ENCODE measurements at regions not wholly inside any gene's neighbourhood (a gene's known extent, or its start where the extent isn't known, plus 50 kb on each side); places are given as distances from the start of the nearest gene placed in this dataset.

- H3K27ac ChIP-seq (ENCODE audit: extremely low read depth, low read depth, low read length), result no peak overlapping the region
- ChIA-PET CTCF (no interaction called here), POLR2A (no interaction called here)
- H3K9me3 ChIP-seq (ENCODE audit: control insufficient read depth, insufficient read depth, low read depth, low read length), result no peaks in the 10 kb centered on the region
- H3K4me1 ChIP-seq (ENCODE audit: control insufficient read depth, insufficient read depth, low read length), result no peaks in the 10 kb centered on the region
- TF ChIP-seq ZNF549 (tag by site-specific recombination; IDR thresholded peaks at IDR 0.05), result no peak
- no peak for TF ChIP-seq ZEB2 (tag by site-specific recombination; IDR thresholded peaks at IDR 0.05)
- no peak for TF ChIP-seq ZNF423 (tag by site-specific recombination; IDR thresholded peaks at IDR 0.05)
- no peak for TF ChIP-seq ZNF354C (tag by site-specific recombination; IDR thresholded peaks at IDR 0.05; ENCODE audit: borderline replicate concordance, low read depth)
- TF ChIP-seq GFI1B (tag by site-specific recombination; IDR thresholded peaks at IDR 0.05), result no peak
- no peak for TF ChIP-seq ZBTB8A (tag by site-specific recombination; IDR thresholded peaks at IDR 0.05)
- no peak for TF ChIP-seq ZNF48 (tag by site-specific recombination; IDR thresholded peaks at IDR 0.05)
- no peak for TF ChIP-seq ZNF24 (tag by site-specific recombination; IDR thresholded peaks at IDR 0.05)
- TF ChIP-seq WT1 (tag by site-specific recombination; IDR thresholded peaks at IDR 0.05), result no peak
- TF ChIP-seq GLIS2 (tag by site-specific recombination; IDR thresholded peaks at IDR 0.05), result no peak
- no peak for TF ChIP-seq ZNF624 (tag by site-specific recombination; IDR thresholded peaks at IDR 0.05)
- H3K4me3 ChIP-seq (ENCODE audit: low read depth, low read length), result no peak overlapping the region
- no peaks in the 10 kb centered on the region for H3K36me3 ChIP-seq (ENCODE audit: control insufficient read depth in 2 of 2, insufficient read depth in 1 of 2, low read length in 2 of 2)
Measured at GRCh38 chr3:83655083-83655482, 1303.7 kb upstream of the CADM2 start.

- Histone ChIP-seq H3K27ac (ENCODE audit: extremely low read depth, low read depth, low read length) (no peak overlapping the region), H3K9me3 (ENCODE audit: control insufficient read depth, insufficient read depth, low read depth, low read length) (no peaks in the 10 kb centered on the region), H3K4me3 (ENCODE audit: low read depth, low read length) (no peak overlapping the region), H3K36me3 (ENCODE audit: control insufficient read depth in 2 of 2, insufficient read depth in 1 of 2, low read length in 2 of 2) (no peaks in the 10 kb centered on the region), H3K4me1 (ENCODE audit: control insufficient read depth, insufficient read depth, low read length) (no peaks in the 10 kb centered on the region)
- ChIA-PET CTCF (no interaction called here), POLR2A (no interaction called here)
- TF ChIP-seq ZNF561 (tag by site-specific recombination; IDR thresholded peaks at IDR 0.05; ENCODE audit: borderline replicate concordance), result no peak
- TF ChIP-seq, protein P1, sequence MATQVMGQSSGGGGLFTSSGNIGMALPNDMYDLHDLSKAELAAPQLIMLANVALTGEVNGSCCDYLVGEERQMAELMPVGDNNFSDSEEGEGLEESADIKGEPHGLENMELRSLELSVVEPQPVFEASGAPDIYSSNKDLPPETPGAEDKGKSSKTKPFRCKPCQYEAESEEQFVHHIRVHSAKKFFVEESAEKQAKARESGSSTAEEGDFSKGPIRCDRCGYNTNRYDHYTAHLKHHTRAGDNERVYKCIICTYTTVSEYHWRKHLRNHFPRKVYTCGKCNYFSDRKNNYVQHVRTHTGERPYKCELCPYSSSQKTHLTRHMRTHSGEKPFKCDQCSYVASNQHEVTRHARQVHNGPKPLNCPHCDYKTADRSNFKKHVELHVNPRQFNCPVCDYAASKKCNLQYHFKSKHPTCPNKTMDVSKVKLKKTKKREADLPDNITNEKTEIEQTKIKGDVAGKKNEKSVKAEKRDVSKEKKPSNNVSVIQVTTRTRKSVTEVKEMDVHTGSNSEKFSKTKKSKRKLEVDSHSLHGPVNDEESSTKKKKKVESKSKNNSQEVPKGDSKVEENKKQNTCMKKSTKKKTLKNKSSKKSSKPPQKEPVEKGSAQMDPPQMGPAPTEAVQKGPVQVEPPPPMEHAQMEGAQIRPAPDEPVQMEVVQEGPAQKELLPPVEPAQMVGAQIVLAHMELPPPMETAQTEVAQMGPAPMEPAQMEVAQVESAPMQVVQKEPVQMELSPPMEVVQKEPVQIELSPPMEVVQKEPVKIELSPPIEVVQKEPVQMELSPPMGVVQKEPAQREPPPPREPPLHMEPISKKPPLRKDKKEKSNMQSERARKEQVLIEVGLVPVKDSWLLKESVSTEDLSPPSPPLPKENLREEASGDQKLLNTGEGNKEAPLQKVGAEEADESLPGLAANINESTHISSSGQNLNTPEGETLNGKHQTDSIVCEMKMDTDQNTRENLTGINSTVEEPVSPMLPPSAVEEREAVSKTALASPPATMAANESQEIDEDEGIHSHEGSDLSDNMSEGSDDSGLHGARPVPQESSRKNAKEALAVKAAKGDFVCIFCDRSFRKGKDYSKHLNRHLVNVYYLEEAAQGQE (tag by site-specific recombination; IDR thresholded peaks at IDR 0.05), result no peak
Measured at GRCh38 chr3:83662381-83662960, 1296.3 kb upstream of the CADM2 start.

- CTCF ChIA-PET, result no interaction called here
- TF ChIP-seq, protein P2, sequence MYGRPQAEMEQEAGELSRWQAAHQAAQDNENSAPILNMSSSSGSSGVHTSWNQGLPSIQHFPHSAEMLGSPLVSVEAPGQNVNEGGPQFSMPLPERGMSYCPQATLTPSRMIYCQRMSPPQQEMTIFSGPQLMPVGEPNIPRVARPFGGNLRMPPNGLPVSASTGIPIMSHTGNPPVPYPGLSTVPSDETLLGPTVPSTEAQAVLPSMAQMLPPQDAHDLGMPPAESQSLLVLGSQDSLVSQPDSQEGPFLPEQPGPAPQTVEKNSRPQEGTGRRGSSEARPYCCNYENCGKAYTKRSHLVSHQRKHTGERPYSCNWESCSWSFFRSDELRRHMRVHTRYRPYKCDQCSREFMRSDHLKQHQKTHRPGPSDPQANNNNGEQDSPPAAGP (tag by site-specific recombination; IDR thresholded peaks at IDR 0.05), result no peak
- TF ChIP-seq, protein P3, sequence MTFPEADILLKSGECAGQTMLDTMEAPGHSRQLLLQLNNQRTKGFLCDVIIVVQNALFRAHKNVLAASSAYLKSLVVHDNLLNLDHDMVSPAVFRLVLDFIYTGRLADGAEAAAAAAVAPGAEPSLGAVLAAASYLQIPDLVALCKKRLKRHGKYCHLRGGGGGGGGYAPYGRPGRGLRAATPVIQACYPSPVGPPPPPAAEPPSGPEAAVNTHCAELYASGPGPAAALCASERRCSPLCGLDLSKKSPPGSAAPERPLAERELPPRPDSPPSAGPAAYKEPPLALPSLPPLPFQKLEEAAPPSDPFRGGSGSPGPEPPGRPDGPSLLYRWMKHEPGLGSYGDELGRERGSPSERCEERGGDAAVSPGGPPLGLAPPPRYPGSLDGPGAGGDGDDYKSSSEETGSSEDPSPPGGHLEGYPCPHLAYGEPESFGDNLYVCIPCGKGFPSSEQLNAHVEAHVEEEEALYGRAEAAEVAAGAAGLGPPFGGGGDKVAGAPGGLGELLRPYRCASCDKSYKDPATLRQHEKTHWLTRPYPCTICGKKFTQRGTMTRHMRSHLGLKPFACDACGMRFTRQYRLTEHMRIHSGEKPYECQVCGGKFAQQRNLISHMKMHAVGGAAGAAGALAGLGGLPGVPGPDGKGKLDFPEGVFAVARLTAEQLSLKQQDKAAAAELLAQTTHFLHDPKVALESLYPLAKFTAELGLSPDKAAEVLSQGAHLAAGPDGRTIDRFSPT (tag by site-specific recombination; IDR thresholded peaks at IDR 0.05), result no peak
- no peak for TF ChIP-seq IKZF3 (tag by site-specific recombination; IDR thresholded peaks at IDR 0.05)
- no peak for TF ChIP-seq ZNF416 (tag by site-specific recombination; IDR thresholded peaks at IDR 0.05)
- no peak for TF ChIP-seq ZNF248 (tag by site-specific recombination; IDR thresholded peaks at IDR 0.05)
- TF ChIP-seq PBX3 (CRISPR knock-in tag; IDR thresholded peaks at IDR 0.05), result no peak
- no peak for TF ChIP-seq PATZ1 (tag by site-specific recombination; IDR thresholded peaks at IDR 0.05)
- TF ChIP-seq ZNF121 (tag by site-specific recombination; IDR thresholded peaks at IDR 0.05), result no peak
- TF ChIP-seq ZNF670 (tag by site-specific recombination; IDR thresholded peaks at IDR 0.05; ENCODE audit: low read depth), result no peak
- TF ChIP-seq ZNF175 (tag by site-specific recombination; IDR thresholded peaks at IDR 0.05), result no peak
- no peak for TF ChIP-seq KLF9 (tag by site-specific recombination; IDR thresholded peaks at IDR 0.05; ENCODE audit: low read depth)
Measured at GRCh38 chr3:83670416-83670815, 1288.4 kb upstream of the CADM2 start.

More at GRCh38 chr3:83670416-83670815, 1288.4 kb upstream of the CADM2 start:
- Histone ChIP-seq H3K9me3 (ENCODE audit: control insufficient read depth, insufficient read depth, low read depth, low read length) (no peaks in the 10 kb centered on the region), H3K4me3 (ENCODE audit: low read depth, low read length) (no peak overlapping the region), H3K36me3 (ENCODE audit: control insufficient read depth in 2 of 2, insufficient read depth in 1 of 2, low read length in 2 of 2) (no peaks in the 10 kb centered on the region), H3K27ac (ENCODE audit: extremely low read depth, low read depth, low read length) (no peak overlapping the region), H3K4me1 (ENCODE audit: control insufficient read depth, insufficient read depth, low read length) (no peaks in the 10 kb centered on the region)
- POLR2A ChIA-PET, result no interaction called here

All from HEK293 (cell line).